GM12865 (cell line): ENCODE measurements at regions not wholly inside any gene's neighbourhood (a gene's known extent, or its start where the extent isn't known, plus 50 kb on each side); places are given as distances from the start of the nearest gene placed in this dataset.
"Not testable (repeated sequence)": the region's sequence is repeated elsewhere in the genome, so short reads cannot be mapped to it uniquely, and the experiment has no call there.

Source experiments
- DNase-seq: peaks from one replicate; pipeline ENCODE4 v3.0.0; 2010; ENCODE audit warnings: low read depth
- H3K4me3 ChIP-seq: 2 replicates; pipeline ENCODE4 v1.5.1; 2011; ENCODE audit warnings: mild to moderate bottlenecking, low read depth, low read length, control low read depth
- CTCF ChIP-seq: IDR thresholded peaks from 2 replicates; pipeline ENCODE4 v1.5.1; 2011; ENCODE audit warnings: low read length, control low read depth, low read depth, inconsistent platforms; ENCODE audit not compliant: insufficient read depth; ENCODE audit errors: missing control alignments

GRCh38 chr13:81379183-81379582 is 1038.3 kb upstream of the SPRY2 start:
- DNase-seq = no peak

GRCh38 chr13:81377921-81378320 is 1037.0 kb upstream of the SPRY2 start:
- H3K4me3 ChIP-seq = no peak overlapping the region
- DNase-seq = no peak
- TF ChIP-seq CTCF = no peak

More at GRCh38 chr13:81379183-81379582, 1038.3 kb upstream of the SPRY2 start:
- H3K4me3 ChIP-seq = no peak overlapping the region
- no peak for TF ChIP-seq CTCF

GRCh38 chr13:81375709-81376108 is 1034.8 kb upstream of the SPRY2 start:
- no peak overlapping the region for H3K4me3 ChIP-seq
- no peak for DNase-seq
- TF ChIP-seq CTCF = no peak

GRCh38 chr13:81362711-81363110 is 1021.8 kb upstream of the SPRY2 start:
- H3K4me3 ChIP-seq, DNase-seq: not testable (repeated sequence)

- TF ChIP-seq CTCF = no peak
- no peak overlapping the region for H3K4me3 ChIP-seq
- no peak for DNase-seq
Observed at GRCh38 chr13:81350056-81350455, 1009.1 kb upstream of the SPRY2 start.

- not testable (repeated sequence) for DNase-seq, H3K4me3 ChIP-seq
Observed at GRCh38 chr13:81340118-81341069, 999.5 kb upstream of the SPRY2 start.

GRCh38 chr13:81339666-81340065 is 998.7 kb upstream of the SPRY2 start:
- DNase-seq, H3K4me3 ChIP-seq: not testable (repeated sequence)

GRCh38 chr13:81334481-81334880 is 993.6 kb upstream of the SPRY2 start:
- TF ChIP-seq CTCF = no peak
- no peak overlapping the region for H3K4me3 ChIP-seq
- DNase-seq = no peak
